IMR-90 (cell line): ENCODE measurements at regions not wholly inside any gene's neighbourhood (a gene's known extent, or its start where the extent isn't known, plus 50 kb on each side); places are given as distances from the start of the nearest gene placed in this dataset.

Experiments used
- CEBPB ChIP-seq: IDR thresholded peaks from 2 replicates; pipeline ENCODE4 v1.6.1; 2012; ENCODE audit warnings: low read depth, low read length, improper control_type of control experiment
- CTCF ChIP-seq: conservative IDR thresholded peaks from 2 replicates; pipeline ENCODE4 v1.5.1; 2012; ENCODE audit warnings: mild to moderate bottlenecking, low read depth, low read length, improper control_type of control experiment
- POLR2A ChIP-seq: IDR thresholded peaks from 2 replicates; pipeline ENCODE4 v1.6.1; 2012; ENCODE audit warnings: mild to moderate bottlenecking, low read depth, low read length
- RCOR1 ChIP-seq: IDR thresholded peaks from 2 replicates; pipeline ENCODE4 v1.6.1; 2012; ENCODE audit warnings: mild to moderate bottlenecking, low read length, improper control_type of control experiment; ENCODE audit not compliant: insufficient replicate concordance

- TF ChIP-seq POLR2A: no peak
- no peak for TF ChIP-seq CTCF
- no peak for TF ChIP-seq CEBPB
- no peak for TF ChIP-seq RCOR1
Observed at GRCh38 chr3:94665922-94666321, 603.1 kb downstream of the NSUN3 start.
